ENCODE measurements at regions not wholly inside any gene's neighbourhood (a gene's known extent, or its start where the extent isn't known, plus 50 kb on each side); places are given as distances from the start of the nearest gene placed in this dataset.

DNA sequence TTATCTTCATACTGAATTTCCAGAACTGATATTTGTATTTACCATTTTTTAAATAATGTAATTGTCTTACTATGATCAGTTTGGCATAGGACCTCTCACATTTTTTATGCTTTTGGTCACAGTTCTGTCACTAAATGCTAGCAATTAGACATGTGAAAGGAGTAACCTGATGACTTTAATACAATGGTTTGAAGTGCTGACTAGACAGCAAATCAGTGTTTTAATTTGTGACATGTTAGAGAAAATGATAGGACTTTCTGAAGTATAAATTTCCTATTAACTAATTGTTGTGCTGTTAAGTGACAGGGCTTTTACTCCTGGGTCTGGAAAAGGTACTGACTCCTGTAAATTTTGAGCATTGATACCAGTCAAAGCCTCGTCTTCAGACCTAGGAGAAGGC lies 117.5 kb downstream of the ZNF330 start:
- no peak for FAIRE-seq

DNA sequence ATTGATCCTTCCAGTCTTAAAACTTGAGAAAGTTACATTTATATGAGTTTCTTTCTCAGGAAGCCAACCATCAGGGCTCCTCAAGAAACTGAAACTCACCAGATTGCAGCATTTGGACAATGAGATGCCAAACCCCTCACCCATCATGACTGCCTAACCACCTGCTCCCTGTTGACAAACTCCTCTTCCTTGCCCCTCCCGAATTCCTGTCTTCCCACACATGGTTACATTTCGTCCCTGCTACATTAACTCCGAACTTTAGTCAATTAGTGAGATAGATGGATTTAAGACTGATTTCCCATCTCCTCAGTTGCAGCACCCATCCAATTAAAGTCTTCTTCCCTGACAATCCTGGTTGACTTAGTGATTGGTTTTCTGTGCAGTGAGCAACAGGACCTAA lies 118.7 kb downstream of the ZNF330 start:
- Histone ChIP-seq H3K27me3 (ENCODE audit: control insufficient read depth, insufficient read depth, low read length) (no peaks in the 10 kb centered on the region), H3K4me3 (ENCODE audit: low read depth, low read length) (no peak overlapping the region), H3K36me3 (ENCODE audit: control insufficient read depth, insufficient read depth, low read length) (no peaks in the 10 kb centered on the region)
- DNase-seq (ENCODE audit: low read depth) = no peak
- FAIRE-seq = no peak
- TF ChIP-seq, protein P1, sequence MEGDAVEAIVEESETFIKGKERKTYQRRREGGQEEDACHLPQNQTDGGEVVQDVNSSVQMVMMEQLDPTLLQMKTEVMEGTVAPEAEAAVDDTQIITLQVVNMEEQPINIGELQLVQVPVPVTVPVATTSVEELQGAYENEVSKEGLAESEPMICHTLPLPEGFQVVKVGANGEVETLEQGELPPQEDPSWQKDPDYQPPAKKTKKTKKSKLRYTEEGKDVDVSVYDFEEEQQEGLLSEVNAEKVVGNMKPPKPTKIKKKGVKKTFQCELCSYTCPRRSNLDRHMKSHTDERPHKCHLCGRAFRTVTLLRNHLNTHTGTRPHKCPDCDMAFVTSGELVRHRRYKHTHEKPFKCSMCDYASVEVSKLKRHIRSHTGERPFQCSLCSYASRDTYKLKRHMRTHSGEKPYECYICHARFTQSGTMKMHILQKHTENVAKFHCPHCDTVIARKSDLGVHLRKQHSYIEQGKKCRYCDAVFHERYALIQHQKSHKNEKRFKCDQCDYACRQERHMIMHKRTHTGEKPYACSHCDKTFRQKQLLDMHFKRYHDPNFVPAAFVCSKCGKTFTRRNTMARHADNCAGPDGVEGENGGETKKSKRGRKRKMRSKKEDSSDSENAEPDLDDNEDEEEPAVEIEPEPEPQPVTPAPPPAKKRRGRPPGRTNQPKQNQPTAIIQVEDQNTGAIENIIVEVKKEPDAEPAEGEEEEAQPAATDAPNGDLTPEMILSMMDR (IDR thresholded peaks at IDR 0.05; ENCODE audit: insufficient read depth, low read length, severe bottlenecking) = no peak

More for the DNA sequence above, 117.5 kb downstream of the ZNF330 start:
- no peak for DNase-seq (ENCODE audit: low read depth)
- H3K27me3 ChIP-seq (ENCODE audit: control insufficient read depth, insufficient read depth, low read length) = no peaks in the 10 kb centered on the region
- H3K36me3 ChIP-seq (ENCODE audit: control insufficient read depth, insufficient read depth, low read length) = no peaks in the 10 kb centered on the region
- TF ChIP-seq, protein P1 (IDR thresholded peaks at IDR 0.05; ENCODE audit: insufficient read depth, low read length, severe bottlenecking) = no peak
- no peak overlapping the region for H3K4me3 ChIP-seq (ENCODE audit: low read depth, low read length)

DNA sequence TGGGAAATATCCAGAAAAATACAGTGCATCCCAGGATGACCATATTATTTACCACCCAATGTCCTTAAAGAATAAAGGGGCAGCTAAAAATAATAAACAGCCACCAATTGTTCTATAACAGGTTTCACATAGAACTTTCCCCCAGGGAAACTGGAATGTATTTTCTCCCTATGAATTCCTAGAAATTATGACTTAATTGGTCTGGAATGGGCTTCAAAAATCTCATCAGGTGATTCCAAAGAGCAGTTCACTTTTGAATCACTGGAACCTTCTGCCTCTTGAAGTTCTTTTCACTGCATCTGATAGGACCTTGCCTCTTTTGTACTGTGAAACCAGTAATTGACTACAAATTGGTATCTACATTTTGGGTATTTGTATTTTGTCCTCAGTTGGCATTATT lies 119.3 kb downstream of the ZNF330 start:
- no peak for FAIRE-seq

DNA sequence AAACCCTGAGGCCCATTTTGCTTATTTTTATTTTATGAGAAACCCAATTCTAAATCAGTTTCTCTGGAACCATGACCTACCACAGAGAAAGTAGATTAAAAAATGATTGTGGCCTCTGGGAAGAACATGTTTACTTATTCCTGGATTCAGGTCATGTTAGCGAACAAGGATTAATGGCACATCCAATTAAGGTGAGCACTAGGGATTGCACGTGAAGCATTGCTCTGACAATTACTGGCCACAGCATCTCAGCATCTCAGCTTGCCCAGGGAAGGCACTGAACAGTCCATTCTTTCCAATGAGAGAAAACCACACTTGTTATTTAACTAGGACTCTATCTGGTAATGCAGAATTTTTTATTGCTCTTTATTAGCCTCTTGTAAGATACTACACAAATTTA lies 119.8 kb downstream of the ZNF330 start:
- no peaks in the 10 kb centered on the region for H3K36me3 ChIP-seq (ENCODE audit: control insufficient read depth, insufficient read depth, low read length)
- no peak overlapping the region for H3K4me3 ChIP-seq (ENCODE audit: low read depth, low read length)
- no peaks in the 10 kb centered on the region for H3K27me3 ChIP-seq (ENCODE audit: control insufficient read depth, insufficient read depth, low read length)
- DNase-seq (ENCODE audit: low read depth) = no peak
- no peak for FAIRE-seq
- TF ChIP-seq, protein P1 (IDR thresholded peaks at IDR 0.05; ENCODE audit: insufficient read depth, low read length, severe bottlenecking) = no peak

More for the DNA sequence above, 119.3 kb downstream of the ZNF330 start:
- Histone ChIP-seq H3K27me3 (ENCODE audit: control insufficient read depth, insufficient read depth, low read length) (no peaks in the 10 kb centered on the region), H3K36me3 (ENCODE audit: control insufficient read depth, insufficient read depth, low read length) (no peaks in the 10 kb centered on the region), H3K4me3 (ENCODE audit: low read depth, low read length) (no peak overlapping the region)
- TF ChIP-seq, protein P1 (IDR thresholded peaks at IDR 0.05; ENCODE audit: insufficient read depth, low read length, severe bottlenecking) = no peak
- peak; percentile 29 for DNase-seq (ENCODE audit: low read depth)

DNA sequence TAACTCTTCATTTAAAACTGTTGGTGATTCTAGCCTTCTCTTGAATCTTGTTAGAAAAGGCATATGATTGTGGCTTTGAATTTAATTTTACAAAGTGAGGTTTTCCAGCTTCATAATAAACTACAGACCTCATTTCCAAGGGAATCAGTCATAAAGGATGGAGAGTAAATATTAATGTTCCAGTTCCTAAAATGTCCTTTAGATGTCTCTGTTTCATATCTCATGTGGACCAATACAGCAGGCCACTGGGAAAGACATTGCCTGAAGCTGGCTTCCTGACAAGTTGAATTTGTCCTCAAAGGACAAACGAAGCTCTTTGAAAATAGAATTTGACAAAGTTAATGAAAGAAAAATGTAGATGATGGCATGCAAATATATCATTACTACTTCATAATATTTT lies 125.4 kb downstream of the ZNF330 start:
- DNase-seq (ENCODE audit: low read depth) = peak; percentile 59
- no peak for FAIRE-seq
- no peak overlapping the region for H3K4me3 ChIP-seq (ENCODE audit: low read depth, low read length)
- no peaks in the 10 kb centered on the region for H3K36me3 ChIP-seq (ENCODE audit: control insufficient read depth, insufficient read depth, low read length)
- no peaks in the 10 kb centered on the region for H3K27me3 ChIP-seq (ENCODE audit: control insufficient read depth, insufficient read depth, low read length)
- TF ChIP-seq, protein P1 (IDR thresholded peaks at IDR 0.05; ENCODE audit: insufficient read depth, low read length, severe bottlenecking) = peak; percentile 44

DNA sequence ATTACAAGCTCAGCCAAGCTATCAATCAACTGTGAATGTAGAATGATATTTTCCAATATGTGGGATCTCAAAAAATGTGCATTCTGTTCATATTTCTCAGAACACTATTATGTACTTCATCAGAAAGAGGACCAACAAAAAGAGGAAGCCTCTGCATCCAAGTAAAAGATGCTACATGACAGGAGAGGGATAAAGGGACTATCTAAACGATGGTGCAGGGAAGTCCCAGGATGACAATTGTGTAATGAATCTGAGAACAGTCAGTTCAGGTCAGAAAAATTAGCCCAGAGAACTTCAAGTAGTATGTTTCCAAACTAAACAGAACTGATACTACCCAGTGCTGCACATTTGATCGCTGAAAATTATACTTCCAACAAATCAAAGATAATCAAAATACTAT lies 127.0 kb downstream of the ZNF330 start:
- H3K36me3 ChIP-seq (ENCODE audit: control insufficient read depth, insufficient read depth, low read length) = no peaks in the 10 kb centered on the region
- TF ChIP-seq, protein P1 (IDR thresholded peaks at IDR 0.05; ENCODE audit: insufficient read depth, low read length, severe bottlenecking) = no peak
- no peak for DNase-seq (ENCODE audit: low read depth)
- no peak overlapping the region for H3K4me3 ChIP-seq (ENCODE audit: low read depth, low read length)
- H3K27me3 ChIP-seq (ENCODE audit: control insufficient read depth, insufficient read depth, low read length) = no peaks in the 10 kb centered on the region
- FAIRE-seq = no peak
